OCI-LY7 (cell line): ENCODE measurements at regions not wholly inside any gene's neighbourhood (a gene's known extent, or its start where the extent isn't known, plus 50 kb on each side); places are given as distances from the start of the nearest gene placed in this dataset.

Experiments
- BruUV-seq: library from RNA; stranded (reverse); fragments of 400-500 nt; replicated peaks from 2 replicates; lab custom pipeline; 2021; lab: Mats Ljungman, UMichigan
- CTCF ChIA-PET: fragments of 300-600 bp; sonication (Branson Sonifier 250); formaldehyde crosslinking; loops from one replicate; lab custom pipeline; 2022; ENCODE audit warnings: antibody characterized with exemption; ENCODE audit not compliant: unreplicated experiment; lab: Charles Lee
- POLR2A ChIA-PET: fragments of 300-600 bp; sonication (Branson Sonifier 250); formaldehyde crosslinking; loops from one replicate; lab custom pipeline; 2022; ENCODE audit warnings: antibody characterized with exemption; lab: Charles Lee
- DNase-seq: peaks from one replicate; pipeline ENCODE4 v3.0.0-alpha.2; 2015; ENCODE audit warnings: low spot score
- H2AFZ ChIP-seq: fragments of 200-600 bp; sonication (generic), shearing (Covaris generic); 2 replicates; pipeline ENCODE4 v1.6.1; 2014; ENCODE audit warnings: mild to moderate bottlenecking, antibody characterized with exemption, low read length, moderate library complexity
- H3K27ac ChIP-seq: fragments of 200-600 bp; sonication (generic); 2 replicates; pipeline ENCODE4 v1.5.1; 2014; ENCODE audit warnings: mixed run types, low read depth, mild to moderate bottlenecking, moderate library complexity, low read length, inconsistent platforms; ENCODE audit not compliant: poor library complexity, severe bottlenecking
- H3K36me3 ChIP-seq: fragments of 200-600 bp; sonication (generic); 2 replicates; pipeline ENCODE4 v1.6.1; 2014; ENCODE audit warnings: mild to moderate bottlenecking, antibody characterized with exemption, low read length, moderate library complexity, mixed read lengths; ENCODE audit not compliant: insufficient read depth
- H3K4me1 ChIP-seq: fragments of 200-600 bp; sonication (generic); 2 replicates; pipeline ENCODE4 v1.5.1; 2014; ENCODE audit warnings: mild to moderate bottlenecking, low read length; ENCODE audit not compliant: insufficient read depth, poor library complexity, severe bottlenecking
- H3K4me2 ChIP-seq: fragments of 200-600 bp; sonication (generic); 2 replicates; pipeline ENCODE4 v1.6.1; 2014; ENCODE audit warnings: mild to moderate bottlenecking, low read length
- H3K4me3 ChIP-seq: fragments of 200-600 bp; sonication (generic); 2 replicates; pipeline ENCODE4 v1.5.1; 2014; ENCODE audit warnings: mild to moderate bottlenecking, low read depth, low read length; ENCODE audit not compliant: poor library complexity, severe bottlenecking
- H3K79me2 ChIP-seq: fragments of 200-600 bp; sonication (generic); 2 replicates; pipeline ENCODE4 v1.6.1; 2016; ENCODE audit warnings: low read depth, mild to moderate bottlenecking, low read length, moderate library complexity, mixed read lengths; ENCODE audit not compliant: insufficient read depth
- H3K9me2 ChIP-seq: fragments of 200-600 bp; sonication (generic); 2 replicates; pipeline ENCODE4 v1.6.1; 2016; ENCODE audit warnings: mild to moderate bottlenecking, low read length, mixed read lengths; ENCODE audit not compliant: insufficient read depth
- H3K9me3 ChIP-seq: fragments of 200-600 bp; sonication (generic); 2 replicates; pipeline ENCODE4 v1.6.1; 2014; ENCODE audit warnings: mild to moderate bottlenecking, mixed run types, low read length, mixed read lengths
- H4K20me1 ChIP-seq: fragments of 200-600 bp; sonication (generic); 2 replicates; pipeline ENCODE4 v1.6.1; 2014; ENCODE audit warnings: mild to moderate bottlenecking, antibody characterized with exemption, low read length, moderate library complexity, mixed read lengths; ENCODE audit not compliant: insufficient read depth
- CTCF ChIP-seq: fragments of 200-600 bp; sonication (generic); conservative IDR thresholded peaks from 2 replicates; pipeline ENCODE4 v1.5.1; 2014; ENCODE audit warnings: mild to moderate bottlenecking, antibody characterized with exemption, low read length, moderate library complexity, mixed read lengths
- EZH2phosphoT487 ChIP-seq: fragments of 200-600 bp; sonication (generic); IDR thresholded peaks from 2 replicates; pipeline ENCODE4 v1.6.1; 2018; ENCODE audit warnings: low read depth, borderline replicate concordance, mild to moderate bottlenecking, mixed run types, antibody characterized with exemption, low read length, moderate library complexity, mixed read lengths
- intact Hi-C: fragments of 100-400 bp; cut with micrococcal nuclease; formaldehyde crosslinking; loops from one replicate; pipeline ENCODE4 v1.10.0; 2022; ENCODE audit not compliant: unreplicated experiment

GRCh38 chr17:79285973-79286372, 211.3 kb downstream of the ENGASE start:
- no TSS peak for BruUV-seq
- CTCF ChIA-PET = no interaction called here
- intact Hi-C loops = no loop called here

GRCh38 chr17:79282294-79282693, 207.7 kb downstream of the ENGASE start:
- Histone ChIP-seq H2AFZ (no peak overlapping the region), H3K79me2 (no peaks in the 10 kb centered on the region), H3K4me2 (no peak overlapping the region), H3K9me2 (no peaks in the 10 kb centered on the region), H3K9me3 (no peaks in the 10 kb centered on the region), H4K20me1 (no peaks in the 10 kb centered on the region), H3K27ac (no peak overlapping the region), H3K4me1 (no peaks in the 10 kb centered on the region), H3K4me3 (no peak overlapping the region), H3K36me3 (no peaks in the 10 kb centered on the region)
- POLR2A ChIA-PET = interaction anchor here (0.7 kb wide), 1 partner anchor 37 kb away, joined by 4 read pairs; no protein-coding TSS in a partner anchor
- no peak for DNase-seq
- TF ChIP-seq EZH2phosphoT487 = no peak
- TF ChIP-seq CTCF = no peak
- intact Hi-C loops = no loop called here
- CTCF ChIA-PET = no interaction called here
- BruUV-seq = no TSS peak

More at GRCh38 chr17:79285973-79286372, 211.3 kb downstream of the ENGASE start:
- H4K20me1 ChIP-seq = no peaks in the 10 kb centered on the region
- H3K9me2 ChIP-seq = no peaks in the 10 kb centered on the region
- DNase-seq = no peak
- TF ChIP-seq CTCF (no peak), EZH2phosphoT487 (no peak)
- no peak overlapping the region for H3K27ac ChIP-seq
- H3K4me3 ChIP-seq = no peak overlapping the region
- no peak overlapping the region for H2AFZ ChIP-seq
- no peaks in the 10 kb centered on the region for H3K4me1 ChIP-seq
- H3K9me3 ChIP-seq = no peaks in the 10 kb centered on the region
- no peaks in the 10 kb centered on the region for H3K36me3 ChIP-seq
- POLR2A ChIA-PET = no interaction called here
- no peak overlapping the region for H3K4me2 ChIP-seq
- no peaks in the 10 kb centered on the region for H3K79me2 ChIP-seq

GRCh38 chr17:79281803-79282202, 207.2 kb downstream of the ENGASE start:
- H3K4me1 ChIP-seq = no peaks in the 10 kb centered on the region
- H3K9me3 ChIP-seq = no peaks in the 10 kb centered on the region
- TF ChIP-seq CTCF = no peak
- no peak for TF ChIP-seq EZH2phosphoT487
- H3K9me2 ChIP-seq = no peaks in the 10 kb centered on the region
- intact Hi-C loops = no loop called here
- H4K20me1 ChIP-seq = no peaks in the 10 kb centered on the region
- no peak overlapping the region for H3K27ac ChIP-seq
- no peak overlapping the region for H3K4me2 ChIP-seq
- no peaks in the 10 kb centered on the region for H3K36me3 ChIP-seq
- DNase-seq = no peak
- H3K79me2 ChIP-seq = no peaks in the 10 kb centered on the region
- no peak overlapping the region for H2AFZ ChIP-seq
- H3K4me3 ChIP-seq = no peak overlapping the region
- ChIA-PET CTCF (no interaction called here), POLR2A (interaction anchor here (0.6 to 0.7 kb wide), 2 partner anchors 36 to 654 kb away, joined by 4 to 6 read pairs; no protein-coding TSS in a partner anchor)
- no TSS peak for BruUV-seq
